UCSD-AML1 (cell line): ENCODE measurements at regions not wholly inside any gene's neighbourhood (a gene's known extent, or its start where the extent isn't known, plus 50 kb on each side); places are given as distances from the start of the nearest gene placed in this dataset.
A peak's percentile ranks its signal among the peaks of the same experiment; 100 is the strongest.
"Not testable (repeated sequence)": the region's sequence is repeated elsewhere in the genome, so short reads cannot be mapped to it uniquely, and the experiment has no call there.

Source experiments
- DNase-seq: peaks from one replicate; lab custom pipeline; 2025; ENCODE audit not compliant: unreplicated experiment; lab: John Stamatoyannopoulos, UW

DNA sequence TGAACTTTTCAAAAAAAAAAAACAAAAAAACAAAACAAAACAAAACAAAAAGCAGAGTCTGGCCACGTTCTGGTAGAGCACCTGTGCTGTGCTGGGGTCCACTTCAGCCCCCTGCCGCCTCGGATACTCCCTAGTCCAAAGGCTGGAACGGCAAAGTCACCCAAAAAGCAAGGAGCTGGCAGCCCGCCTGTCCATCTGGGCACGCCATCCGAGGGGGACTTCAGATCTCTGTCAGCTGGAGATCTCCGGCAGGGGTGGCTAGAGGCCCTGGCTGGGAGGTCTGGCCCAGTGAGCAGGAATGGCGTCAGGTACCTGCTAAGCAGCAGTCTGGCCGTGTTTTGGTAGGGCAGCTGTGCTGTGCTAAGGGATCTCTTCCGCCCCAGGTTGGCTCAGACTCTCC lies 152.3 kb upstream of the ZNF516 start:
- no peak for DNase-seq

DNA sequence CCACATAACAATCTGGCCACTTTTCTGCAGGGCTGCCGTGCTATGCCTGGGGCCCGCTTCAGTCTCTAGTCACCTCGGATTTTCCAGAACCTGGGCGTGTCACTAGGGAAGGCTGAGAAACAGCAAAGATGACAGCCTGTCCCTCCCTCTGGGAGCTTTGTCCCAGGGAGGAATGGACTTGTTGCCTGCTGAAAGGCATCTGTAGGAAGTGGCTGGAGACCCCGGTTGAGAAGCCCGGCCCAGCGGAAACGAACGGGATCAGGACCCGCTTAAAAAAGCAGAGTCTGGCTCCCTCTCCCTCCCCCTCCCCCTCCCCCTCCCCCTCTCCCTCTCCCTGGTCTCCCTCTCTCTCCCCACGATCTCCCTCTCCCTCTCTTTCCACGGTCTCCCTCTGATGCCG lies 149.5 kb upstream of the ZNF516 start:
- no peak for DNase-seq

DNA sequence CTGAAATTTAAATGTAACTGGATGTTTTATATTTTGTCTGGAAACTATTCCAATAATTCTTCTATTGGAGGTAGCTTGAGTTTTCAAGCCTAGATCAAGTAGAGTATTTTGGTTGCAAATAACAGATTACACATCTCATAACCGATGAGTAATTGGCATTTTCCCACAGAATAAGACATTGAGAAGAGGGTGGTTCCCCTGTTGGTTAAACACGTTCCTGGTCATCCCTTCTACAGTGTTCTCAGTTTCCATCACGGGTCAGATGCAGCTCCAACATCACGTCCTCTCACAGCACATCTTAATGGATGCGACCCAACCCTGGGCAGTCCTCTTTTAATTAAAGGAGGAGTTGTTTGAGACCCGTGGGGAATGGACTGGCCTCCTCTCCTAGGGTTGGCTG lies 149.0 kb upstream of the ZNF516 start:
- DNase-seq = no peak

DNA sequence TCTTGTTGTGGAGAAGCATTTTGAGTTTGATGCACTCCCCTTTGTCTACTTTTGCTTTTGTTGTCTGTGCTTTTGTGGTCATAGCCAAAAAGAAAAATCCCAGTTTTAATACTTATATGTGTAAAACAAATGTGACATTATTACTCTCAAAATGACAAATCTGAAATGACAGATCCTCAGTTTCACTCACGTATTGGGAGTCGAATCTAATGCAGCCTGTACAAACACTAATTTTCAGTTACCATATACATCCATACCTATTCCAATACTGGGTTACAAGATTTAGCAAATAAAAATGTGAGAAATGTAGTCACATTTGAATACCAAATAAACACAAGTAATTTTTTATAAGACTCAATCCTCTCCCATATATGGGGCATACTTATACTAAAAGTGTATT lies 148.2 kb upstream of the ZNF516 start:
- no peak for DNase-seq

DNA sequence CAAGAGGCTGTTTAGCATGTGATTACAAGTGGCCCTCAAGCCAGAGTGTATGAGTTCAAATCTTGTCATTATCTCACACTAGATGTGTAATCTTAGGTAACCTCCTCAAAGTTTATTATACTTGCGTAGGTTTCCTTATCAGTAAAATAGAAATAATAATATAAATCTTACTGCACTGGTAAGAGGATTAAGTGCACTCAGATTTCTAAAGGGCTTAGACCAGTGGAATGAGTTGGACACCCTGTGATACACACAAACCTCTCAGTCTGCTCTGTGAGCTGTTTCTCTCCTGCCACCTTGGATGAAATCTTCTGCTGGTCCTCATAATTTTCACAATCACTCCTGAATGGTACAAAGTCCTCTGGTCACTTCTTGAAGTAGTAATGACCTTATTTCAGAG lies 145.4 kb upstream of the ZNF516 start:
- DNase-seq = no peak

DNA sequence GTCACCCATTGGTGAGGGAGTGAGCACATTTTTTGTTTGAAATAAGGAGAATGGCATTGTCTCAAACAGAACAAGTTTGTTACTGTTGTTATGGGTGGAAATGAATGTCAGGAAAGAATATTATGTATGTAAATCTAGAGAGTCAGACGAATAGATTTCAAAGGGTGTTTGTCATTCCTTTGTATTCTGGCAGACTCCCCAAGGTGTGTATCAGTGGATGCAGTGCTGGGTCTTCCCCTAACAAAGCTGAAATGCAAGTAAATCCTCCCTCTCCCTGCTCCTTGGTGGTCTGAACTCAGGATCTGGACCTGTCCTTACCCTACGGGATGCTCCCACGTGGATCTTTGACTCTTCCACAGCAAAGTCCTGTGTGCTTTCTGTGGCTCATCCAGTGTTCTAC lies 139.5 kb upstream of the ZNF516 start:
- no peak for DNase-seq

DNA sequence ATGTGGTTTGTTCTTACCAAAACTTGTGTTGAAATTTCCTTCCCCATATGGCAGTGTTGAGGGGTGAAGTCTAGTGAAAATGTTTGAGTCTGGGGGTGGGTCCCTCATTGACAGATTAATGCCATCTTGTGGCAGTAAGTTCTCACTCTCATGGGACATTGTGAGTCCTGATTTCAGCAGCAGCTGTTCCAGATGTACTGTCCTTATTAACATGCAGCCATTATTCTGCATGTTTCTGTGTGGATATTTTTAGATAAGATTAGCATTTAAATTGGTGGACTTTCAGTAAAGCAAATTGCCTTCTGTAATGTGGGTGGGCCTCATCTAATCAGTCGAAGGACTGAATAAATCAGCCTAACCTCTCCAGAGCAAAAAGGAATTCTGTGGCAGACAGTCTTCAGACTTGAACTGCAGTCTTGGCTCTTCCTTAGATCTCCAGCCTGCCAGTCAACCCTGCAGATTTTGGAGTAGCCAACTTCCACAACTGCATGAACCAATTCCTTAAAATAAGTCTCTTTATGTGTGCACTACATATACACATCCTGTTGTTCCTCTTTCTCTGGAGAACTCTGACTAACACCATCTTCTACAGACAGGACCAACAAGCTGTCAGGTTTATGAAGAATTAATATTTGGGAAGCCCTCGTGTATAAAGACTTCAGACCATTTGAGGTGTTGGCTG lies 138.7 kb upstream of the ZNF516 start:
- DNase-seq = no peak

DNA sequence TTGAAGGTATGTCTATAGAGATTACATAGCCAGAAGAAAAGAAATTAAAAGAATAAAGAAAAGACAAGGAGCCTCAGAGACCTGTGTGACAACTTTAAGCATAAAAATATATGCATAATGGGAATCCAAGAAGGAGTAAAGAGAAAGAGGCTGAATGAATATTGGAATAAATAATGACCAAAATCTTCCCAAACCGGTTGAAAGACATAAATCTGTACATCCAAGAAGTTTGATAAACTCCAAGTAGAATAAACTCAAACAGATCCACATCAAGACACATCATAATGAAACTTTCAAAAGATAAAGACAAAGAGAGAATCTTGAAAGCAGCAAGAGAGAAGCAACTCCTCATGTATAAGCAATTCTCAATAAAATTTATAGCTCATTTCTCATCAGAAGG lies 132.4 kb upstream of the ZNF516 start:
- no peak for DNase-seq

DNA sequence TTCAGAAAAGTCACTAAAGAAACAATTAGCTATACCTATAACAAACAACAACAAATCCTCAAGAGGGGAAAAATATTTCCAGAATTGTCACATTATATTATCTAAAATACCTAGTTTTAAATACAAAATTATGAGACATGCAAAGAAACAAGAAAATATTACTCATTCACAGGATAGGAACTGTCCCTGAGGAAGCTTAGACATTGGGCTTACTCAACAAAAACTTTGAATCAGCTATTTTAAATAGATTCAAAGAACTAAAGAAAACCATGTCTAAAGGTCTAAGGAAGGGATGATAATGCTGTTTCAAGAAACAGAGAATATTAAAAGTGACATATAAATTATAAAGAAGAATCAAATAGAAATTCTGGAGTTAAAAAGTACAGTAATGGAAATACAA lies 131.9 kb upstream of the ZNF516 start:
- DNase-seq = no peak

DNA sequence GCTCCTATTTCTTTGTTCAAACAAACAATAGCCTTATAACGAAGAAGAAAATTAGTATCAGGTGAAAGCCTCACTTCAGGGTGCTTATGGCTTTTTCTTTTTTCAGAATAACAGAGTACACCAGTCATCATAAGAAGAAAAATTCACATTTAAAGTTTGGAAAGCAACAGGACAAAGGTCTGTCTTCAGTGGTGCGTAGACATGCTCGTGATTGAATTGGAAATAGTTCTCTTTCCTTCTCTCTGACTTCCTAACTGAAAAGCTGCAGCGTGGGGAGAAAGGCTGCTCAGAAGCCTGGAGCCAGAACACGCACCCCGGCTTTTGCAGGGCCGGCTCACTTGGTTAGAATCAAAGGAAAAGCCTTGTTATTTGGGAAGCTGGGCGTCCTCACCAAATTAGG lies 127.6 kb upstream of the ZNF516 start:
- DNase-seq = no peak

DNA sequence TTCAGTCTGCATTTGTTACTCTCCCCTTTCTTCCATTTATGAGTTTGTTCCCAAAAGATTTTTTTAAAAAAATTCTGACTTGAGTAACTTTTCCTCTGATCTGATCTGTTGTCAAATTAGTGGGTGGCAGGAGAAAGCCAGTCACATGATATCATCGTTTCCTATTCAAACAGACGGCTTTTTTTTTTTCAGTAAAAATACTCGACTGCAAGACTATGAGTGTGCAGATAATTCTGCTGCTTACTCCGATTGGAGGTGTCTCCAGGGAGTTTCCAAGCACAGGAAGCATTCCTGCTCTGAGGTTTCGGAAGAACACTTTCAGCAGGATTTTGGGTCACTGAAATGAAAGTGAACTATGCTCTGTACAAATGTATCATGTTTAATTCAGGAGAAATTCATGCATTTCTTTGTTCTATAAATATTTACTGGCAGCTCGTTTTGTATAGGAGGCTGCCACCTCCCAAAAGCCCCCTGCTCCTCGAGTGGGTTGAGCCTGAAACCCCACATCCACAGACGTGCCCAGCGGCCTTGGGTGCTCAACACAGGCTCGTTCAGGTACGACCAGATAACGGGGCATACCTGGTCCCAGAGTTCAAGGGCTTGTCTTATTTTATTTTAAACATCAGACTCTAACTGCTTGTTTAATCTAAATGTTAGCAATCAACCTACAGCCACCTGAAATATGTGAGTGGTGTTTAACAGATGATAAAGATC lies 126.9 kb upstream of the ZNF516 start:
- no peak for DNase-seq

DNA sequence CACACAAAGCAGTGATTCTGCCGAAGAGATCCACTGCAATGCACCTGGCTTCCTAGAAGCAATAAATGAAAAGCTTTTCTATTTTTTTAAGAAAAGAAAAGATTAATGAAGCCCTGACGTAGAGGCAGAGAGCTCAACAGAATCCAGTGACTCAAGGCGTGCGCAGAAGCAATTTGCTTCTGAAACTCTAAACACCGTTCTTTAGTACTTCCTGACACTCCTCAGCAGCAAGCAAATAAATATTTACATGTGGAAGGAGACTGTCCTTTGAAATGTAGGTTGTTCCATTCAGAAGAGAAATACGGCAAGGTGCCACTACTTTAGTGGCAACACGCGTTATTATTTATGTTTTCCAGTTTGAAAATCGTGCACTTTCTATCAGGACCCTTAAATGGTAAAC lies 126.2 kb upstream of the ZNF516 start:
- DNase-seq = no peak

DNA sequence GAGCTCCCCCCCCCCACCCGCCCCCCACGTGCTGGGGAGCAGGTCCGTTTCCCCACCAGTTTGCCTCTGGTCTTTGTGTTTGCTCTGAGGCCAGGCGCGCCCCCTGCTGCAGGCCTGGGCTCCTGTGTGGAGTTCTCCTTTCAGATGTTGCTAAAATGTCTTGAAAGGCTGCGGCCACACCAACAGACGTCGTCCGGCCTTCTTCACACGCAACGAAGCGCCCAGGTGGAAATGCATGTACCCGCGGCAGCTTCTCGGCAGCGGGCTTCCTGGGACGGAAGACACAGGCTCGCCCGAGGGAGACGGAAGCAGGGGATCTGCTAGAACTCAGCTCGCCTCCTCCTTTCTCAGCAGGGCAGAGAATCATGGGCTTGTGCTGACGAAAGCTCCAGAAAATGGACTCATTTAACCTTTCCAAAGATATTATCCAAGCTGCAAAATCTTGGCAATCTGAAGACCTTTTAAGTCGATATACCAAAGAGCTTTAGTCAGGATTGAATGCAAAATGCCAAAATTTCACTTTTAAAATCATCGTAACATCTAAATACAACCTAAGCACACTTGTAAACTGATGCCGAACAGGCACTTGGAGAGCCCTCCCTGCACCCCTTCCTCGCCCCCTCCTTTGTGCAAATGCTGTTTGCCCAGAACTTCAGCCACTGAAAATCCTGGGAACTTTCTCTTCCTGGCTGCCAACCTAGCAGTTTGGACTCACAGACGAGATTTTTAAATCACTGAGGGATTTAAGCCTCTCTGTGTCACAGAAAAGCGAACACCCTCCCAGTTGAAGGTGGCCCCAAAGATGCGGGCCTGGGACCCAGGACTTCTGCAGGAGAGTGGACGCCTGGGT lies 125.5 kb upstream of the ZNF516 start:
- DNase-seq = peak; percentile 49

DNA sequence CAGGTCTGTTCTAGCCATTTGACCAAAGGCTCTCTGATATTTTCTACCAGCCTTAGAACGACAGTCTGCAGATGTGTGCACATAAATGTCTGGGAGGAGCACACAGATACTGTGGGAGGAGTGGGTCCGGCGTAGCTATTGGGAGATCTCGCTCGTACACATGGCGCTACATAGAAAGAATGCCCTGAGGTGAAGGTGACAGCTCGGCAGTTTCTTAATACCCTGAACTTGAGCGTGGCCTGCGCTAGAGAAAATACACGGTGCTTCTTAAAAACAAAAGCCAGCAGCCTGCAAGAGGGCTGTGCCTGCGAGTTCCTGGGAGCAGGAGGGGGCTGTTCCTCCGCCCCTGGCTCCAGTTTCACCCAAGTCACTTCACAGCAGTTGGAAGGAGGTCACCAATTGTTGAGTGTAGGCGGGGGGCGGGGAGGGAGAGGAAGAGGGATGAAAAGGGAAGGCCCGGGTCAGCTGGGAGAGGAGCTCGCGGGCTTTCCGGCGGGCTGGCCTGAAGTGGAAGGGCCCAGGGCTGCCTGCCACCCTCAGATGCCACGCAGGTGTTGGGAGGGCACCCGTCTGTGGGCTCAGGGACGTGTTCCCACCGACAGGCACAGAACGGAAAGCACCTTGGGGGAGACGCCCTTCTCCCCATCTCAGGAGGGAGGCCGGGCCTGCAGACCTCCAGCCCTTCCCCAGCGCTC lies 124.7 kb upstream of the ZNF516 start:
- DNase-seq = no peak

DNA sequence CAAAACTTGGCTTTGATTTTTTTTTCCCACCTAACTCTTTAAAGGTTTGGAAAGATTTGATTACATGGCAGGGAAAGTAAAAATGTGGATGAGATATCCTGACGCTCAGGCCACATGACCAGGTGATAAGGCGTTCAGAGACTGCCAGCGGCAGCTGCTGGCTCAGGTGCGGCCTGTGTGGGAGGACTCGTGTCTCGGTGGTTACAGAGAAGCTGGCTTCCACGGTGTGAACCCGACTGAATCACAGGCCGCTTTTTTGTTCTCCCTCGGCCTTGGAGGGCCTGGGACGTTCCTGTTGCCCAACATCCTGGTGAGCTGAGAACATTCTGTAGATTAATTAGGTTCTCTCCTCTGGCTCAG lies 124.2 kb upstream of the ZNF516 start:
- no peak for DNase-seq

DNA sequence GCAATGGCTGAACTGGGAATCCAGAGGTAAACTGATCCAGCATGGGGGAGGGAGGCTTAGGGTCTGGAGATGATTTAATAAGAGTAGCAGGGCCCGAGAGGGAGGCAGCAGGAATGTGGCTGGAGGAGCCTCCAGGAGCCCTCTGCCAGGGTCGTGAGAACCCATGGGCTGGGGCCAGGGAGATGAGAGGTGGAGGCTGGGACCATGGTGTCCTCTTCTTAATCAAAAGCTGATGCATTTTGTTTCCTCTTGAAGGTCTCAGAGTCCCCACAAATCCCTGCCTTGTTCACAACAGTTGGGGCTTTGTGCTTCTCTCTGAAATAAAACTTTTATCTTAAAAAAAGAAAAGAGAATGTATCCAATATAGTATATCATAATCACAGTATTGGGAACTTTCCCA lies 123.7 kb upstream of the ZNF516 start:
- DNase-seq = no peak

DNA sequence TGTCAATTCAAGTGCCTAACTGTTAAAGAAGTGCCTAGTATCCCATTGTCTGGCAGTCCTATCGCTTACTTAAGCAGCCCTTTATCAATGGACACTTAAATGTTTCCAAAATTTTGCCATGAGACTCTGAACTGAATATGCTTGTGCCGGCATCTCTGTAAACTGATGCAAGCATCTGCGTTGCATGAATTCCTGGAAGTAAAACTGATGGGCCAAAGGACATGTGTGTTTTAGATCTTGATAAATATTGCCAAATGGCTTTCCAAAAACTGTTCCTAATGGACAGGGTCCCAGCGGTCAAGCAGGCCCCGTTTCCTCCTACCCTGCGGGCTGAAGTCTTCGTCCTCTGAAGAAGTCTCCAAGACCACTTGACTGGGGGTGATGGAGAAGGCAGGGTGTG lies 121.3 kb upstream of the ZNF516 start:
- no peak for DNase-seq

DNA sequence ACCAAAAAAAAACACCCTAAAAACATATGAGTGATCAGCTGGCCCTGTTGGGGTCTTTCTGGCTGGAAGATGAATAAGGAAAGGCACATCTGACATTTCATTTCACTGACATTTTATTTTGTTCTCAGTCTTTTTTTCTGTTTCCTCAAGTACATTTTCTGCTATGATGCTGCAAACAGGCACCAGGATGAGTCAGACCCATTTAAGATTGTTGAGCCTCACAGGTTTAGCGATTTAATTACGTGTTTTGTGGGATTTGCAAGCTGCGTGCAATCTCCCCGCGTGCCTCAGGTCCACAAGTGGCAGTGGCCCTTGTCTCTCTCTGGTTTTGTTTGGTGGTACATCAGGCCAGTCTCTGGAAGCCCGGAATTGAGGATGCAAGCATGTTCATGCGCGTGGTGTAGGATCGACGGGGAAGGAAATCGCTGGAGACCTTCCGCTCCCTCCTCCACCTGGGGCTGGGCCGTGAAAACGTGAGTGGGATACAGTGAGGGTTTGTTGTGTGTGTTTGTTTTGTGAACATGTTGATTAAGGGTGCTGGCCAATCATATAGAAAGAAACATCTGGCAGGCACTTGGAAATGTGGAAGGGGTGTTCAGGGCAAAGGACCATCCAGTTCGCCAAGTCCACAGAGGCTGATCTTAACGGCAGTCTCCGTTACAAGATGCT lies 120.2 kb upstream of the ZNF516 start:
- DNase-seq = no peak

DNA sequence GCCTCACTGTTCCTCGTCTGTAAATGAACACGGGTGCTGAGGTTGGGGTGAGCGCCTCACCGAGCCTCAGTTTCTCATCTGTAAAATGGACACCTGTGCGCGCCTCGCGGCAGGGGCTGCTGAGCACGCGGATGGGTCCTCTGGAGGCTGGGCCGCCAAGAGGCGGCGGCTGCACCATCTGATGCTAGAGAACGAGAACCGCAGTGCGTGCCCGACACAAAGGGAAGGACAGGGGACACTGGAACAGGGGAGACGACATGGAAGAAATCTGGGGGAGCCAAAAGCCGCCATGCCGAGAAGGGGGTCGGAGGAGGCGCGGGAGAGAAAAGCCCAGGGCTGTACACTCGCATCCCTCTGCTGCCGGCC lies 118.7 kb upstream of the ZNF516 start:
- DNase-seq = no peak

DNA sequence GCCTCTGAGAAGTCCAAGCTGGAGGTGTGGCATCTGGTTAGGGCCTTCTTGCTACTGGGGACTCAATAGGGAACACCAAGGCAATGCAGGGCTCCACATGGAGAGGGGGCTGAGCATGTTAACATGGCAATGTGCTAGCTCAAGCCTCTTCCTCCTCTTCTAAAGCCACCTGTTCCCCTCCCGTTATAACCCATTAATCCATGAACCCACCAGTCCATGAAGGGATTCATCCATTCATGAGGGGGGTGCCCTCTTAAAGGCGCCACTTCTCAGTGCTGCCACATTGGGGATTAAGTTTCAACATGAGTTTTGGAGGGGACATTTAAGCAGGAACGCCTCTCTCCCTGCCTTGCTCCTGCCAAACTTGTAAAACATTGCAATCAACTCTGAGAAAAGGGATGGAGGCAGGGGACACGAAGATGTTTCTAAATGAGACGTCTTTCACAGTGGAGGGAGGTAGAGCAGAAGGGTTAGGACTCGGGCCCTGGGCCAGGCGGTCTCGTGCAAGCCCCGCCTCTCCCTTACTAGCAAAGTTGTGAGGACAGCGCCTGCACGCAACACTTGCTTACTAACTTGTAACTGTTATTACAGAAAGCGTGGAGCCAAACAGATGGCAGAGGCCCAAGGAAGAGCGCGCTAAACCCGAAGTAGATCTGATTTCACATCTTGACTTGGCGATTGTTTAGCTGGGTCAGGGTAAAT lies 118.2 kb upstream of the ZNF516 start:
- DNase-seq = no peak

DNA sequence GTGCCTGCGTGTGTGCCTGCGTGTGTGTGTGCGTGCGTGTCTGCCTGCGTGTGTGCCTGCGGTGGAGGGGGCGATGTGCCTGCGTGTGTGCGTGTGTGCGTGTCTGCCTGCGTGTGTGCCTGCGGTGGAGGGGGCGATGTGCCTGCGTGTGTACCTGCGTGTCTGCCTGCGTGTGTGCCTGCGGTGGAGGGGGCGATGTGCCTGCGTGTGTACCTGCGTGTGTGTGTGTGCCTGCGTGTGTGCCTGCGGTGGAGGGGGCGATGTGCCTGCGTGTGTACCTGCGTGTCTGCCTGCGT lies 116.7 kb upstream of the ZNF516 start:
- DNase-seq = not testable (repeated sequence)
